GM19043 (cell line): ENCODE measurements at regions not wholly inside any gene's neighbourhood (a gene's known extent, or its start where the extent isn't known, plus 50 kb on each side); places are given as distances from the start of the nearest gene placed in this dataset.
"Not testable (repeated sequence)": the region's sequence is repeated elsewhere in the genome, so short reads cannot be mapped to it uniquely, and the experiment has no call there.

ENCODE experiments used
- ATAC-seq: cut with Tn5 transposase; IDR thresholded peaks from one replicate; pipeline ENCODE4 v1.9.1; 2021; ENCODE audit warnings: low read depth; ENCODE audit not compliant: unreplicated experiment

DNA sequence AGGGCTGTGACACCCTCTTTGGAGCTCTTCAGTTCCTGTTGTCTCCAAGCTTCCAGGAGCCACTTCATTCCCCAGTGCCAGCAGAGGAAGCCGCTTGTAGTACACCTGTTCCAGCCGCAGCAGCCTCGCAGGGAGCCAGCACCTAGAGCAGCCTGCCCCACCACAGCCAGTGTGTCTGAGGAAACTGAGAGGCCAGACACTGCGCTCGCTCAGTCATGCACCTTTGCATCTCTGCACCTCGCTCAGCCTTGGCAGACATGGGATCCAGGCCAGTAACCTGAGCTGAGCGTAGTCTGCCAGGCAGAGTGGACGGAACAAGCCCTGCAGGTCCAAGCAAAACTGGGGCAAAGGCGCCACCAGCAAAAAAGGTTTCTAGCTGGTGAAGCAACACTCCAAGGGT is 1072.1 kb downstream of the JRKL start:
- no peak for ATAC-seq

DNA sequence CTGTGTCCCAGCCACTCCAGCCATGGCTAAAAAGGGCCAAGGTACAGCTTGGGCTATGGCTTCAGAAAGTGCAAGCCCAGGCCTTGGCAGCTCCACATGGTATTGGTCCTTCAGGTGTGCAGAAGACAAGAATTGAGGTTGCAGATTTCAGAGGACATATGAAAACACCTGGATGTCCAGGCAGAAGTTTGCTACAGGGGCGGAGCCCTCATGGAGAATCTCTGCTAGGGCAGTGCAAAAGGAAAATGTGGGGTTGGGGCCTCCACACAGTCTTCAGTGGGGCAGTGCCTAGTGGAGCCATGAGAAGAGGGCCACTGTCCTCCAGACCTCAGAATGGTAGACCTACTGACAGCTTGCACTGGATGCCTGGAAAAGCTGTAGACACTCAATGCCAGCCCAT is 1074.1 kb downstream of the JRKL start:
- ATAC-seq, result no peak

DNA sequence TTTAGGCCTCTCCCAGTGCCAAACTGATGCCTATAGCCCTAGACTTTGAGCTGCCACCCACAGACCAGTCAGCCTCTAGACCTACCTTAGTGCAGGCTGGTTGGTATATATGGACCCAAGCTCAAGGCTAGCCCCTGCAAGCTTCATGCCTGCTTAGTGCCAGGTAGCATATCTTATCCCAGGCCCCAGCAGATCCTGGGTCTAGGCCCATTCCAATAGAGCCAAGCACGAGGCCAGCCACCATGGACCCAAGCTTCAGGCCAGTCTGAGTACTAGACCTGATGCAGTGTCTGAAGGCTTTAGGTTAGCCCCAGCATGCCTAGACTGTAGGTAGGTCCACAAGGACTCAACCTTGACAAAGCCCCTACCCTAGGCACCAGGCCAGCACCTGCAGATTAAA is 1081.7 kb downstream of the JRKL start:
- no peak for ATAC-seq

DNA sequence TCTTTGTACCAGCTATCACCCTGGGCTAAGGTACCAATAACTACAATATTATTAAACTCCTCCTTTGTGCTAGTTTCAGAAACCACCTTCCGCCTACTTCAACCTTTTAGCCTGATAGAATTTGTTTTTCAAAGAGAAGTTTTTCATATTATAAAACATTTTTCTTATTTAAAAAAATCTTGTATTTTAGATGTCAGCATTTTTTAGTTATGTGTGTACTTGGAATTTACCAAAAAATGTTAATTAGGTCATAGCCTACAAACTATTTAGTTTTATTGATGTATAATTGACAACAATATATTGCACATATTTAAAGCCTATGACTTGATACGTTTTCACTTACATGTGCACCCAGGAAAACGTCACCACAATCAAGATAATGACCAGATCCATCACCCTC is 1097.6 kb downstream of the JRKL start:
- ATAC-seq, result no peak

DNA sequence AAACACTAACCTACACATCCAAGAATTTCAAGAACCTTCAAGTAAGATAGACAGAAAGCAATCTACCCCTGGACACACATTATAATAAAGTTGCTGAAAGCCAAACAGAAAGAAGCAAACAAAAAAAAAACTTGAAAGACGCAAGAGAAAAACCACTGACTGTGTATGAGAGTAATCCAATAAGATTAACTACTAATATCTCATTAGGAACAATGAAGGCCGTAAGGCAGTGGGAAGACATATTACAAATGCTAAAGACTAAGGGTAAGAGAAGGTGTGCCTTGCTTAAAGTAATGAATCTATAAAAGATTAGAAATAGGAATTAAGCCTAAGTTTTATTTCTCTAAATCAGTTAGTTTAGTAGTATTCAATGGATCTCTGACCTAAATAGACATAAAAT is 1109.1 kb downstream of the JRKL start:
- no peak for ATAC-seq

DNA sequence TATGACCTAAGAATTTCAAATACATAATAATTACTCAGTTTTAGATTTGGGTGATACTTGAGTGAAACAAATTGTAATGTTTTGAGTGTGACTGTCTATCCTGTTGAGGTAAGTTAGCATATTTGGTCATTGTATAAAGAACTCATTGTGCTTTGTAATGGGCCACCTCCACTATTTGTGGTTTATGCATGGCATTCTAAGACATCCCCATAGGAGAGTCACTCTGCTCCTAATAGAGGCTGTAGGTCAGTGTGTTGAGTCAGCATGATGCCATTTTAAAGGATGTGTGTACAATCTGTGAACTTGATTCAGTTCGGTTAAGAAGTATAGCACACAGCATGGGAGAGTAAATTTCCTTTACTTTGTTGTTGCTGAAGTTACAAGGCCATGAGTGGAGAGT is 1112.4 kb downstream of the JRKL start:
- no peak for ATAC-seq

DNA sequence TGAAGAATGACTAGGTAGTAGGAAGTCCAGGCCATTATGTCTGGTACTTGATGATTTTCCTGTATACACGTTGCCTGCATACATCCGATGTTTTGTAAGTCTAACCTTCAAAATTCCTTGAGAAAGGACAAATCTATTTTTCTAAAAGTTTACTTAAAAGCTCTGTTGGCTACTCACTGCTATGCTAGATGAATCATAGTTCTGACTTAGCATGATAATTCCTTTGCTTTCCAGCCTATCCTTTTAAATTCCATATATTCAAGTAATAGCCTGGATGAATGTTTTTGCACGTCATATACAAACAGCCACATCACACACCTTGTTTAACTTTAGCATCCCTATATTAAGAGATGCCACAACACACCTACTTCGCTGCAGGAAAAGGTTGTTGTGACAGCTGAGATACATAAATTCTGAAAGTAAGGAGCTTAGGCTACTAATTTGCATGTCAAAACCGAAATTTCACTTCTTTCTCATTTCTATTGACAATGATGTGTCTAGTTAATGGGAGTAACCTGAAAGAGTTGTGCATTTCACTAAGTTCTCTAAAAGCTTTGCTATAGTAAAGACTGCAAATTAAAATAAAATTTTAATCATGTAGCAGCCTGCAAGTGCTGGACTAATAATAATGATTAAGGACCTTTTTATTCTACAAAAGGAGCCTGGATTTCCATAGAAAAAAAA is 1116.4 kb downstream of the JRKL start:
- ATAC-seq, result no peak

DNA sequence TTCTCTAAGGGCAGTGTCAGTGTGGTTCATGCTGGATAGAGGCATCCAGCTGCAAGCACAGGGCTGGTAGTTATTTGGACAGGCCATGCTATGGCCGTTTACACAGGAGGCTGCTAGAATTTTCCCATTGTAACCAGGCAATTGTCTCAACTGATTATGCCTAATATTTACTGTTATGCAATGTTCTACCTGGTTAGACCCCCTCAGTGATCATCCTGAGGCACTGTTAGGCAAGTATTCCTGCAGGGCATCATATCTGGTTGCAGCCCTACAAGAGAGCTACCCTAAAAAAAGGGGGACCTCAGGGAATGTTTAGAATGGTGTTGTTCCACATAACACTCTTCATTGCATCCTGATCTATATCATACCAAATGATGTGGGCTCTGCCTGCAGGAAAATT is 1124.6 kb downstream of the JRKL start:
- no peak for ATAC-seq

DNA sequence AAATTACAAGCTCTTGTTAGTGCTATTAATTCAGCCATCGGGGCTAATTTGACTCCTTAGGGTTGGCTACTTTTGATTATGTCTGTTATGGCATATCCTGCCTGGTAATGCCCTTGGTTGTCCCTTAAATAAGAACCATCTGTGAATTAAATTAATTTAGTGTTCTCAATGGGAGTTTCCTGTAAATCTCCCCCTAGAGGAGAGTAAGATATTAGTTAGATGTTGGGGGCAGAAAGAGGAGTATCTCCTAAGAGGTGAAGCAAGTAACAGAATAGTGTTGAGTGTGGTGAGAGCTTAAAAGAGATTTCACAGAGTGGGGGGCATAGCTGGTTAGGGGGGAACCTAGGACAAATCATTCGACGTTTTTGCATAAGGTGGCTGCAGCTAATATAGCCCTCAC is 1126.9 kb downstream of the JRKL start:
- ATAC-seq, result no peak

DNA sequence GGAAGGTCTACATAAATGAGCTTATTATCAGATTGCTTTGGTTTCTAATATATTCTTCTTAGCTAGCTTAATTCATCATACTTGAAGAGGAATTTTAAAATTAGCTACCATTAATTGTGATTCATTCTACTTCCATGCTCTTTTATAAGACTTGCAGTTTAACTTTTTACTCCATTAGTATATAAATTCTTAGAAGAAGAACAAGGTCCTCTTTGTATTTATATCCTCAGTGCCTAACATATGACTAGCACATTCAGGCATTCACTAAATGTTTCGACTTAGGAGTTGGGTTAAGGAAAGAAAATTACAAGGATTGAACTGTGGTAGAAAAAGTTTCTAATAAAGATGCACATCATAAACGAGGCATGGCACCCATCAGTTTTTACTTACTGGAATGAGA is 1135.5 kb downstream of the JRKL start:
- ATAC-seq, result no peak

DNA sequence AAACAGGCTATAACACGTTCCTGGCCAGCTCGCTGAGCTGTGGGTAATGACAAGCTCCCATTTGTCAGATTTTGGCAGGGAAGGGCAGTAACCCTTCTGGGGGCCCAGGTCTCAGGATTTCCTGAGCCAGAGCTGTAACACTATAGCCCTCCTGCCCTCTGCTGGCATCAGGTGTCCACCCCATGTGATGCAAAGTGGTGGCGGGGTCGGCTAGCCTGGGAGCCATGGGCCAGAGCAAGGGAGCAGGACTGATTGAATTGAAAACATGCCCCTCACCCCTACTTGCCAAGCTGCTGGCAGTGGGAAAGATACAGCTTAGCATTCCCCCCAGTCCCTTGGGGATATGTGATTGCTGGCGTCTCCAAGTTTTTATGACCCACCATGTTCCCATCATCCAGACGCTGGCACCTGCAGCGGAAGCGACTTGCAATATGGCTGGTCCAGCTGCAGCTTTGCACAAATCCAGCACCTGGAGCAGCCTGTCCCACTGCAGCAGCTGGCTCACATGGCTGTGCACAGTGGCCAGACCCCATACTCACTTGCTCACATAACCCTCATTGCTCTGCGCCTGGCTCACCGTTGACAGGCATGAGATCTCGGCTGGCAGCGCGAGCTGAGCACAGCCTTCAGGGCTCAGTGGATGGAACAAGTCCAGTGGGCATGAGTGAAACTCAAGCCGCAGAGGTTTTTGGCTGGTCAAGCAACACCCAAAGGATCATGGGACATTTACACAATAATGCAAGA is 1147.8 kb downstream of the JRKL start:
- ATAC-seq, result no peak

DNA sequence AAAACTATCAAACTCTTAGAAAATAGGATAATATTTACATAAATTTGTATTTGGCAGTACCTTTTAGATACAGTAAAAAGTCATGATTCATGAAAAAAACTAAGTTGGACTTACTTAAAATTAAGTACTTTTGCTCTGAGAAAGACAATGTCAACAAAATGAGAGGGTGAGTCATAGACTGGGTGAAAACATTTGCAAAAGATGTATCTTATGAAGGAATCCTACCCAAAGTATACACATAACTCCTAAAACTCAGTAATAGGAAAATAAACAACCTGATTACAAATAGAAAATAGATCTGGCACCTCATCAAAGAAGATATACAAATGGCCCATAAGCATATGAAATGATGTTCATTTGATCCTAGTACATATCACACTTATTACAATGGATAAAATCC is 1154.6 kb downstream of the JRKL start:
- no peak for ATAC-seq

DNA sequence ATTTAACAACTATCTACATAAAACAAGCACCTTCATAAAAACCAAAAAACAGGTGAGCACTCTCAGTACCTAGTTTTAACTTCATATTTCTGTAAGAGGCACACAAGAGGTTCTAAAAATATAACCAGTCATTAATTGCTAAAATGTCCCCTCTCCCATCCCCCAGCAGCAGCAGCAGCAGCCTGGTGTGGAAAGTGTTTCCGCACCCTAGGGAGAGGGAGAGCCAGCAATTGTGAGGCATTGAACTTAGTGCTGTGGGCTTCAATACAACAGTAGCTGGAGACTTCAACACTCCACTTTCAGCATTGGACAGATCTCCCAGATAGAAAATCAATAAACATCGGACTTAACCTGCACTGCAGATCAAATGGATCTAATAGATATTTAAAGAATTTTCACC is 1158.5 kb downstream of the JRKL start:
- no peak for ATAC-seq

DNA sequence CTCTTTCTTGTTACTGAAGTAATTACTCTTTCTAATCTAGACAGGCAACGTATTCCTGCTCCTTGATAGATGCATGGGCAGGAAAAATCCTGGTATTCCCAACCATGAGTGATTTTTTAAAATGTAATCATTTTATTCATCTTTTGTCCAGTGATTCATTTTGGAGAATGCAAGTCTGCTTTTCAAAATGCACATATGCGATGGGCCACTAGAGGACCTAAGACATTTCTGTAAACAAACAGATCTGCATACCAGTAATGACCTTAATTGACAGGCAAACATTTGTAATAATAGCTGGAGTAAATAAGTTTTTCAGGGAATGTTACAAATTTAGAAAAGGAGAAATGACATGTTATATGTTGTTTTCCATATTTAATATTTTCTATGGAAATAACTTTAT is 1167.6 kb downstream of the JRKL start:
- no peak for ATAC-seq

DNA sequence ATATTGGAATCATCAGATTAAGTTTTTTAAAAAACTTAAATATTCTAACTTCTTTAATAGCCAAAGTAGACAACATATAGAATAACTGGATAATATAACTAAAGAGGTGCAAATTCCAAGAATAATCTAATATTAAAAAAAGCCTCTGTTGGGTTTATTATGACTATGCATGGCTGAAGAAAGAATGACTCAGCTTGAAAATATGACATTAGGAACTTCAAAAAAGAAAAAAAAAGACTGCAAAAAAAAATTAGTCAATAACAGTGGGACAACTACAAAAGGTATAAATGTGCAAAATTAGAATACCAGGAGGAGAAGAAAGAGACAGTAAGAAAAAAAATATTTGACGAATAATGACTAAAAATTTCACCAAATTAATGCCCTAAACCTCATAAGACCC is 1178.0 kb downstream of the JRKL start:
- ATAC-seq, result no peak

DNA sequence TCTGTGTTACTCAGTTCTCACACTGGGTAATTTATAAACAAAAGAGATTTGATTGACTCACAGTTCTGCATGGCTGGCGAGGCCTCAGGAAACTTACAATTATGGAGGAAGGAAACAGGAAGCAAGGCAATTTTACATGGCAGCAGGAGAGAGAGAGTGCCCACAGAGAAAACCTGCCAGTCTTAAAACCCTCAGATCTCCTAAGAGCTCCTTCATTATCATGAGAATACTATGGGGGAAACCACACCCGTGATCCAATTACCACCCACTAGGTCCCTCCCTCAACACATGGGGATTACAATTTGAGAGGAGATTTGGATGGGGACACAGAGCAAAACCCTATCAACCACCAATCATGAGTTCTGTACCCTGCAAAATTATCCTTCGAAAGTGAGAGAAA is 1180.8 kb downstream of the JRKL start:
- no peak for ATAC-seq

DNA sequence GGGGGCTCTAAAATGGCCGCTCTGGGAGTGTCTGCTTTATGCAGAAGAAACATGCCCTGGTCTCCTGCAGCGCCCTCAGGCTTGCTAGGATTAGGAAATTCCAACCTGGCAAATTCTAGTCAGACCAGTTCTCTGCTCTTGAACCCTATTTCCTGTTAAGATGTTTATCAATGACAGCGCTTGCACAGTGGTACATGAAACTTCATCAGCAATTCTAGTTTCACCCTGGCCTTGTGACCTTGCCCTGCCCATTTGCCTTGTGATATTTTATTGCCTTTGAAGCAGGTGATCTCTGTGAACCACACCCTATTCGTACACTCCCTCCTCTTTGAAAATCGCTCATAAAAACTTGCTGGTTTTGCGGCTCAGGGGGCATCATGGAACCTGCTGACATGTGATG is 1184.0 kb downstream of the JRKL start:
- ATAC-seq, result not testable (repeated sequence)

DNA sequence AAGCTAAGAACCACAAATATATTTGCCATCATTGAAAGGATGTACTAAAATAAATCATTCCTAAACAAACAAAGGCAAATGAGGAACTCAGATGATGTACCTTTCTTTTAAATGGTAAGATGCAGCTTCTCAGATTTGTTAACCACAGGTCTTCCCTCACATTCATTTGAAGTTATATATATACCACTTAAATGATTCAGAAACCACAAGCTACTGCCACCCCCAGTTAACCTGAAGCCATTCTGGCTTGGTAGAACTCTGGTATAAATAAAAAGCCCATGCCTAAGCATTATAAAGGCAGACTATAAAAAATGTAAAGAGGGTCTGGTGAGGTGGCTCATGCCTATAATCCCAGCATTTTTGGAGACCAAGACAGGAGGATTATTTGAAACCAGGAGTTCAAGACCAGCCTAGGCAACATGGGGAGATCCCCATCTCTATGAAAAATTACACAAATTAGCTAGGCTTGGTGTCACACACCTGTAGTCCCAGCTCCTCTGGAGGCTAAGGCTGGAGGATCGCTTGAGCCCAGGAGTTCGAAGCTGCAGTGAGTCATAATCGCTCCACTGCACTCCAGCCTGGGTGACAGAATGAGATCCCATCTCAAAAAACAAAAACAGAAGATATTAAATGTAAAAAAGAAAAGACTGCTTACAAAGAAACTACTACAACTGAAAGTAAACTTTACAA is 1185.3 kb downstream of the JRKL start:
- ATAC-seq, result no peak

DNA sequence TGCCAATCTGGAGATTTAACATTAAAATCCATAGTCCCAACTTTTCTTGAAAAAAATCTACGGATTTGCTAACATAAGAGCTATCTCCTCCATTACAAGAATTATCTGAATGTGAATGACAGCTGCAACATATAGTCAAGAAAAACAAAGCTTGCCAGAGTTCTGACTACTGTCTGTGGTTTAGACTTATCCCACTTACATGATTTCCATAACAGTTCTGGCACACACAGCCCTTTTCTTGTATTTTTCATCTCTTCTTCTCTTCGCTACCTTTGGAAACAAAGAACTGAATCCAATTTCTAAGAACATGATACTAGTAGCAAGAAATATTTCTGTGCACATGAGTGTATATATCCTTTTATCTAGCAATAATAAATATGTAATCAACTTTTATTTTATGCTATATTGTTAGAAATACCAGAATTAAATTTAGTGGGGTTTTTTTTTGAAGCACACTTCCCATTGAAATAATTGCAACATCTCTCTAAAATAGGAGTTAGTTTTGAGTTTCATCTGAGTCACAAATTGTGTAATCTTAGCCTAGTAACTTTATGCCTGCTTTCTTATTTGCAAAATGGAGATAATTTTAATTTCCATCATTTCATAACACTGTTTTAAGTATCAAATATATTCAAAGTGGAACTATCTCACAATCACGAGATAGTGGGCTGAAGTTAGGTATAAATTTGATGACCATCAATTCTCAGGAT is 1217.6 kb downstream of the JRKL start:
- no peak for ATAC-seq

DNA sequence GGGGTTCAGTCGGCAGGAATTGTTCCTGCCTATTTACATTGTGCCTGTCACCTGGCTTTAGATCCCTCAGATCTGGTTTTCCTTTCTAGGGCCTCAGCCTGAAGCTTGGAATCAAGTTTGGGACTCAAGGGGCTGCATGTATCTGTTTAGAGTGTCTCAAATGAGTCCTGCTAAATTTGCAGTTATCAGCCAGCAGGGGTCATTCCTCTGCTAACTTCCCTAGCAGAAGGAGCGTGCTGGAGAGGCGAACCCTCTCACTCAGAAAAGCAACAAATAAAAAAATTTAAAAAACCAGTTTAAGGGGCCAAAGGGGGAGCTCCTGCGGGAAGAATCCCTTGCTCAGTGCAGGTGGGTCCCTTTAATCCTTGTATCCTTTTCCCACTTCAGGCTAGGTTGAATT is 1220.2 kb downstream of the JRKL start:
- no peak for ATAC-seq

DNA sequence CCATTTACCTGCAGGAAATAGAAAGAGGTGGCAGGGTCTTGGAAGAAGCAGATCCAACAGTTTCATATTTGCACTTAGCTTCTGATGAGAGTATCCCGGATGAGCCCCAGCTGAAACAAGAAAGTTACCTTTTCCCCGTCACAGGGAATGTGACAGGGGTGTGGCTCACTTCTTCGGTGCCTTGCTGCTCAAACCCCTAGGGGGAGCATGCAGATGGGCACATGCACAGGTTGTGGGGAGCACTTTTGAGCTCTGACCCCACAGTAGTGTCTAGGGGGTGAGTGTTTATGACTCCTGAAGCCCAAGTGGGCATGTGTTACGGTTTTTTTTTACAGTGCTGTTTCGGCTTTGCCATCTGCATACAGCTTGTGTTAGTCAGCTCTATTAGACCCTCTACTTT is 1221.0 kb downstream of the JRKL start:
- ATAC-seq, result no peak
